Neutrophil (primary cell): ENCODE measurements at regions not wholly inside any gene's neighbourhood (a gene's known extent, or its start where the extent isn't known, plus 50 kb on each side); places are given as distances from the start of the nearest gene placed in this dataset.

ENCODE experiments used
- H3K27ac ChIP-seq: fragments of 200-600 bp; sonication (generic); 2 replicates; pipeline ENCODE4 v1.5.1; 2016; ENCODE audit warnings: mild to moderate bottlenecking, moderate library complexity
- H3K27me3 ChIP-seq: fragments of 200-600 bp; sonication (generic); 2 replicates; pipeline ENCODE4 v1.6.0; 2016; ENCODE audit warnings: mild to moderate bottlenecking
- H3K36me3 ChIP-seq: fragments of 200-600 bp; sonication (generic); 2 replicates; pipeline ENCODE4 v1.5.1; 2017
- H3K4me1 ChIP-seq, 2 experiments: fragments of 200-600 bp in 1 of 2; sonication (generic) in 1 of 2; 1 replicate in 1 of 2; 2 replicates in 1 of 2; pipeline versions ENCODE4 v1.5.1 to v1.6.1; 2013 to 2016; ENCODE audit warnings: low read depth in 1 of 2, low read length in 1 of 2, mild to moderate bottlenecking in 1 of 2, moderate library complexity in 1 of 2; ENCODE audit not compliant: control insufficient read depth in 1 of 2, insufficient read depth in 1 of 2
- H3K4me3 ChIP-seq, 2 experiments: fragments of 200-600 bp in 1 of 2; sonication (generic) in 1 of 2; 1 replicate in 1 of 2; 2 replicates in 1 of 2; pipeline ENCODE4 v1.5.1; 2013 to 2016; ENCODE audit warnings: low read depth in 1 of 2, low read length in 1 of 2, mild to moderate bottlenecking in 1 of 2, moderate library complexity in 1 of 2
- H3K9me3 ChIP-seq: fragments of 200-600 bp; sonication (generic); 2 replicates; pipeline ENCODE4 v1.5.1; 2016
- TF ChIP-seq, protein P1 (sequence below): fragments of 200-600 bp; sonication (generic); IDR thresholded peaks from 2 replicates; pipeline ENCODE4 v1.5.1; 2016; ENCODE audit warnings: antibody characterized with exemption

DNA sequence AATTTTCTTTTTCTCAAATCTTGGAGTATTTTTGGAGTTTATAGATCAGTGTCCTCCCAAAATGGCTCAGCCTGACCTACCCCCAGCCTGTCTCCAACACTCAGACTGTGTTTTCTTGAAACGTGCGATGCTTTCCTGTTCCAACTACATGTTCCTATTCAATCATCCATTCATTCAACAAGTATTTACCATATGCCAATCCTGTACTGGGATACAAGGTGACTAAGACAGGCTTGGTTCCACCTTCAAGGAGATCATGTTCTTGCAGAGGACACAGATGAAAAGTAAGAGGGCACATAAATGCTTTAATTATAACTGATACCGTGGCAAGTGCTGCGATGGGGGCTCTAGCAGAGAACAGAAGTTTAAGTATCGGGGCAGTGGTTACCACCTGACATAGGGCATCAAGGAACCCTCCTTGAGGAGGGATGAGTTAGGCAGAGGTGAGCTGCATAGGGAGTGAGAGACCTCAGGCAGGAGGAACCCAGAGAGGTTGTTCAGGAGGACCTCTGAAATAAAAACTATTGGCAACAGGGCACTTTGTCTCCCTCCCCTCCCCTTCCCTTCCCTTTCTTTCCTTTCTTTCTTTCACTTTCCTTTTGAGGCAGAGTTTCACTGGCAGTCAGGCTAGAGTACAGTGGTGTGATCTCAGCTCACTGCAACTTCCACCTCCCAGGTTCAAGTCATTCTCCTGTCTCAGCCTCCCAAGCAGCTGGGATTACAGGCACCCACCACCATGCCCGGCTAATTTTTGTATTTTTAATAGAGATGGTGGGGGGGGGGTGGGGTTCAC, 469.0 kb downstream of the EPHA4 start:
- no peak overlapping the region for H3K4me3 ChIP-seq
- H3K27me3 ChIP-seq, result no peaks in the 10 kb centered on the region
- H3K9me3 ChIP-seq, result no peaks in the 10 kb centered on the region
- H3K4me1 ChIP-seq, result no peaks in the 10 kb centered on the region
- H3K36me3 ChIP-seq, result no peaks in the 10 kb centered on the region
- TF ChIP-seq, protein P1, sequence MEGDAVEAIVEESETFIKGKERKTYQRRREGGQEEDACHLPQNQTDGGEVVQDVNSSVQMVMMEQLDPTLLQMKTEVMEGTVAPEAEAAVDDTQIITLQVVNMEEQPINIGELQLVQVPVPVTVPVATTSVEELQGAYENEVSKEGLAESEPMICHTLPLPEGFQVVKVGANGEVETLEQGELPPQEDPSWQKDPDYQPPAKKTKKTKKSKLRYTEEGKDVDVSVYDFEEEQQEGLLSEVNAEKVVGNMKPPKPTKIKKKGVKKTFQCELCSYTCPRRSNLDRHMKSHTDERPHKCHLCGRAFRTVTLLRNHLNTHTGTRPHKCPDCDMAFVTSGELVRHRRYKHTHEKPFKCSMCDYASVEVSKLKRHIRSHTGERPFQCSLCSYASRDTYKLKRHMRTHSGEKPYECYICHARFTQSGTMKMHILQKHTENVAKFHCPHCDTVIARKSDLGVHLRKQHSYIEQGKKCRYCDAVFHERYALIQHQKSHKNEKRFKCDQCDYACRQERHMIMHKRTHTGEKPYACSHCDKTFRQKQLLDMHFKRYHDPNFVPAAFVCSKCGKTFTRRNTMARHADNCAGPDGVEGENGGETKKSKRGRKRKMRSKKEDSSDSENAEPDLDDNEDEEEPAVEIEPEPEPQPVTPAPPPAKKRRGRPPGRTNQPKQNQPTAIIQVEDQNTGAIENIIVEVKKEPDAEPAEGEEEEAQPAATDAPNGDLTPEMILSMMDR, result no peak
- no peak overlapping the region for H3K27ac ChIP-seq

DNA sequence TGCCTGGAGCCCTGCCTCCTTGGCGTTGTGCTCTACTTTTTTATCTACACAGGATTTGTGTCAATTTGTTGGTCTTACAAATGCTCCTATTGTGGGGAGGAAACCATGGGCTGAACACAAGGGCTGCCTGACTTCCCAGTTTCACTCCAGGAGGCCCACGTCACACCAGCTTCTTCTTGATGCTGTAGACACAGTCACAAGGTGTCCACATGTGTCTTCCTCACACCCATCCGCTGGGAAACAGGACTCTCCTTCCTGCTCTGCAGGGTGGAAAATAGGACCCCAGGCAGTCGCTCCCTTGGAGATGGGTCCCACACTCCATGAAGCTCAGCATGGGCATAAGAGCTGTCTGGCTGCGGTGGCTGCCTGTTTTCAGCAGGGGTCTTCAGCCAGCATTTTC, 468.2 kb downstream of the EPHA4 start:
- no peaks in the 10 kb centered on the region for H3K9me3 ChIP-seq
- H3K36me3 ChIP-seq, result no peaks in the 10 kb centered on the region
- no peaks in the 10 kb centered on the region for H3K27me3 ChIP-seq
- no peaks in the 10 kb centered on the region for H3K4me1 ChIP-seq
- TF ChIP-seq, protein P1, result no peak
- no peak overlapping the region for H3K4me3 ChIP-seq
- no peak overlapping the region for H3K27ac ChIP-seq

DNA sequence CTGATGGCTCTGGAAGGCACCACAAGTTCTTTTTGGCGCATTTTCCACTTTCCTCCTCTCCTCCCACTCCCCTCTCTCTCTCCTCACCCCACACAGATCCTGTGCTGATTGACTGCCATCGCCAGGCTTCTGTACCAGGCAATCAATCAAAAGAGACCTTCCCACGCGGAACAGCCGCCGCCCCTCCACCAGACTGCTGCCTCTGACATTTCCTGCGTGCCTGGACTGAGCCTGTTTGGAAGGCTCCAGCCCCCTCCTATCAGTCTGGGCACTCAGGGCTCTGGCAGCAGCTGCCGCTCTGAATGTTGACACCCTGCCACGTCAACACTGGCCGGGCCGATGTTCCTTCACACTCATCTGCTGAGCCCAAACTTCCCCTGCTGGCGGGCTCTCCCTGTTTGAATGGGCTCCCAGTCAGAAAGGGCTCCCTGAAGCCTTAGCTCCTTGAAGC, 467.7 kb downstream of the EPHA4 start:
- no peaks in the 10 kb centered on the region for H3K9me3 ChIP-seq
- TF ChIP-seq, protein P1, result no peak
- no peak overlapping the region for H3K27ac ChIP-seq
- H3K4me3 ChIP-seq, result no peak overlapping the region
- no peaks in the 10 kb centered on the region for H3K36me3 ChIP-seq
- H3K27me3 ChIP-seq, result no peaks in the 10 kb centered on the region
- H3K4me1 ChIP-seq, result no peaks in the 10 kb centered on the region

DNA sequence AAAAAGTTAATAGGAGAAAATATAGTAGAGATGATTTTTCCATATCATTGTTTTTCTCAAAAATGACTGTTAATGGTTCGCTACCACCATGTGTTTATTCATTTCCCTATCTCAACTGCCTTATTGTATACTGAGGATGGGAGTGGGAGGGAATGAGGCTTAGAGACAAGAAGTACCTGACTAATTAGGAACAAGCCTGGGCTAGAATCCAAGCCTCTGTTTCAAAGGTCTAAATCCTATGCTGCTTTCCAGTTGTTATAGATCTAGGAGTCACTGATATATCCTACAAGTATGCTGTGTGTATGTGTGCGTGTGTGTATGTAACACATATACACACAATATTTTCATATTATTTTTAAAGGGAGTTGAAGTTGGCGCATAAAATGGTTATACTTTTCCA, 465.9 kb downstream of the EPHA4 start:
- Histone ChIP-seq H3K27ac (no peak overlapping the region), H3K9me3 (no peaks in the 10 kb centered on the region), H3K4me3 (no peak overlapping the region), H3K36me3 (no peaks in the 10 kb centered on the region), H3K27me3 (no peaks in the 10 kb centered on the region), H3K4me1 (no peaks in the 10 kb centered on the region)
- TF ChIP-seq, protein P1, result no peak

DNA sequence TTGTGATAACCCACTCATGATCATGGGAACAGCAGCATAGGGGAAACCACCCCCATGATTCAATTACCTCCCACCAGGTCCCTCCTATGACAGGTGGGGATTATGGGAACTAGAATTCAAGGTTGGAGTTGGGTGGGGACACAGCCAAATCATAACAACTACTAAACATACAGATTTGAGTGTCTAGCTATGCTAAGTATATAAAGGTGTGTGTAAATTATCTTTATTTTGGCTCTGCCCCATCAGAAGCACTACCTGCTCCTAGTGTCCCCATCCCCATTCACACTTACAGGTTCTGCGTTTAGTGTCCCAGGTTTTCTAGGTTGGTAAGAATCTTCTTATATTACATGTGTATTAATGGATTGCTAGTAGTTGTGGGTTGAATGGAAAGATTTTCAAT, 464.7 kb downstream of the EPHA4 start:
- H3K27ac ChIP-seq, result no peak overlapping the region
- H3K36me3 ChIP-seq, result no peaks in the 10 kb centered on the region
- H3K4me3 ChIP-seq, result no peak overlapping the region
- no peaks in the 10 kb centered on the region for H3K4me1 ChIP-seq
- no peaks in the 10 kb centered on the region for H3K27me3 ChIP-seq
- TF ChIP-seq, protein P1, result no peak
- no peaks in the 10 kb centered on the region for H3K9me3 ChIP-seq
